CD4-positive, alpha-beta T cell treated with Interleukin-12 subunit alpha and Interleukin-12 subunit beta, for 1 hour (primary cell): ENCODE measurements at regions not wholly inside any gene's neighbourhood (a gene's known extent, or its start where the extent isn't known, plus 50 kb on each side); places are given as distances from the start of the nearest gene placed in this dataset.
"Not testable (repeated sequence)": the region's sequence is repeated elsewhere in the genome, so short reads cannot be mapped to it uniquely, and the experiment has no call there.

Experiments
- DNase-seq: peaks from one replicate; pipeline ENCODE4 v3.0.0-alpha.2; 2020

DNA sequence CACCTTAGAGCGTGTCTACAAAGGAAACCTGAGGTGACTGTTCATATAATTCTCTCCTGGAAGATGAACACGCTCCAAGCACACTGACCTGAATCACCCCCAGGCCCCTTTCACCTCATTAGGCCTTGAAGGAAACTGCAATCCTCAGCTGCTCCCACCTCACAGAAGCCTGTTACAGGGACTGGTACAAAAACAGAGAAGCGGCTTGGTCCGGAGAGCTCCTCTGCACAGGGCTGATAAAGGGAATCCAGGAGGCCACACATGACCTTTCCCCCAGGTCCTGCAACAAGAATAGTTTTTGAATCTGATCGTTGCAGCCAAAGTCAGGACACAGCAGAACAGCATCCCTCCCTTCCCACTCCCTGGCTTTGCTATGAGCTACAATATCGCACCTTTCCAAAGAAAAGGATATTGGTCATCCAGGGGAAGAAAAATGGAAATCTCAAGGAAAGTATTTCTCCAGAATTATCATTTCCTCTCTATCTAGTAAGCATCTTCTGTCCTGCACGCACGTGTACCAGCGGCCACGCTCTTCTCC is 666.7 kb downstream of the UQCRFS1 start:
- no peak for DNase-seq

GRCh38 chr19:28545397-28545796 is 667.6 kb downstream of the UQCRFS1 start:
- DNase-seq, result not testable (repeated sequence)

GRCh38 chr19:28544451-28545261 is 668.3 kb downstream of the UQCRFS1 start:
- DNase-seq, result no peak

GRCh38 chr19:28543244-28543776 is 669.6 kb downstream of the UQCRFS1 start:
- no peak for DNase-seq

DNA sequence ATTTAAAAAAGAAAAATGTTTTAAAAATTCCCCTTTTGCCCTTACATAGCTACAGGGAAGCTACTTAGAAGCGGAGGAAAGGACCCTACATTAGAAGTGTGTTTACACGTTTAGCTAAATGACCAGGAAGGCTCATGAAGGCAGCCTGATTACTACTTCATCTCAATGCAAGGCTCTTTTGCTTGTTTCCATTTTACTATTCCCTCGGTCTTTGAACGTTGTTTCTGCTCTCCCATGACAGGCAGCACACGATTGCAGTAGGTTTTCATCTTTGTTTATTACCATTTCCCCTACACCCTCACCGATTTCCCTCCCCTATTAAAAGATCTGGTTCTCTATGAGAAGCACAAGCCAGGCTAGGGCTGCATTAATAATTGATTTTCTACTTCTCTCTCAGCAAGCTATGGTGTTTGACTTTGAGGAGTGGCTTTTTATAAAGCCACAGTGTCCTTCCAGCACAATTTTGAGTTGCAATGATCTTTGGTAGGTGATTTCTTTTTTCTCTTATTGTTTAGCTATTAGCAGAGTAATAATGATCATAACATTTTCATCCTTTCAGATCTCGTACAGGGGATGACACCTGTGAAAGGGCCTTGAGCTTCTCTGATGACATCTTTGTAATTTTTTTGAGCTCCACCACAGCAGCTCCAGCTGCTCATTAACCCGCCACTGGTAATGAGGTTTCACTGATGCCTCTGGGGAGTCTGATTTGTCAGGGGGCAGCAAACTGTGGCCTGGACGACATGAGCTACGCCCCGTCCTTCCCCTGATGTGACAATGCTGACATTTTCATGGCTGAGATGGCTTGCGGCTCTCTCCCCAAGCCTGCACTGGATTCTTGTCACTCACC is 670.3 kb downstream of the UQCRFS1 start:
- no peak for DNase-seq

GRCh38 chr19:28541602-28542393 is 671.2 kb downstream of the UQCRFS1 start:
- no peak for DNase-seq

- no peak for DNase-seq
These were observed 671.9 kb downstream of the UQCRFS1 start for GRCh38 chr19:28541029-28541428.

DNA sequence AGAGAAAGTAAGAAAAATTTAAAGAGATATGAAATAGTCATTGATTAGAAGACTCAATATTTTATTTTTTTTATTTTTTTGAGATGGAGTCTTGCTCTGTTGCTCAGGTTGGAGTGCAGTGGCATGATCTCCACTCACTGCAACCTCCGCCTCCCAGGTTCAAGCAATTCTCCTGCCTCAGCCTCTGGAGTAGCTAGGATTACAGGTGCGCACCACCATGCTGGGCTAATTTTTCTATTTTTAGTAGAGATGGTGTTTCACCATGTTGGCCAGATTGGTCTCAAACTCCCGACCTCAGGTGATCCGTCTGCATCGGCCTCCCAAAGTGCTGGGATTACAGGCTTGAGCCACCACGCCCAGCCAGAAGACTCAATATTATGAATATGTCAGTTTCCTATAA is 672.6 kb downstream of the UQCRFS1 start:
- not testable (repeated sequence) for DNase-seq

- no peak for DNase-seq
These were observed 673.2 kb downstream of the UQCRFS1 start for GRCh38 chr19:28539759-28540158.

DNA sequence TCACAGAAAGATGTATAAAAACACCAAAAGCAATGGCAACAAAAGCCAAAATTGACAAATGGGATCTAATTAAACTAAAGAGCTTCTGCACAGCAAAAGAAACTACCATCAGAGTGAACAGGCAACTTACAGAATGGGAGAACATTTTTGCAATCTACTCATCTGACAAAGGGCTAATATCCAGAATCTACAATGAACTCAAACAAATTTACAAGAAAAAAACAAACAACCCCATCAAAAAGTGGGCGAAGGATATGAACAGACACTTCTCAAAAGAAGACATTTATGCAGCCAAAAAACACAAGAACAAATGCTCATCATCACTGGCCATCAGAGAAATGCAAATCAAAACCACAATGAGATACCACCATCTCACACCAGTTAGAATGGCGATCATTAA is 674.4 kb downstream of the UQCRFS1 start:
- DNase-seq, result not testable (repeated sequence)

DNA sequence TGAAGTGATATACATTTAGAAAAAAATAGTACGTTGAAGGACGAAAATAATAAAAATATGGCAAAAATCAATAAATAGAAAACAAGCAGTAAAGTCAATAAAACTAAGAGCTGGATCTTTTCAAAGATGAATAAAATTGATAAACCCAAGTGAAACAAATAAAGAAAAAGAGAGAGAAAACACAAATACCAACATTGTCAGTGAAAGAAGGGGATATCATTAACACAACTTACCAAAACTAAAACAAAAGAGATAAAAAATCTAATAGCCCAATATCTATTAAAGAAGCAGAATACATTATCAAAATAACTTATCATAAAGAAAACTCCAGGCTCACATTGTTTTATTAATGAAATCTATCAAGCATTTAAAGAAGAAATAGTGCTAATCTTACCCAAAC is 675.1 kb downstream of the UQCRFS1 start:
- DNase-seq, result no peak

DNA sequence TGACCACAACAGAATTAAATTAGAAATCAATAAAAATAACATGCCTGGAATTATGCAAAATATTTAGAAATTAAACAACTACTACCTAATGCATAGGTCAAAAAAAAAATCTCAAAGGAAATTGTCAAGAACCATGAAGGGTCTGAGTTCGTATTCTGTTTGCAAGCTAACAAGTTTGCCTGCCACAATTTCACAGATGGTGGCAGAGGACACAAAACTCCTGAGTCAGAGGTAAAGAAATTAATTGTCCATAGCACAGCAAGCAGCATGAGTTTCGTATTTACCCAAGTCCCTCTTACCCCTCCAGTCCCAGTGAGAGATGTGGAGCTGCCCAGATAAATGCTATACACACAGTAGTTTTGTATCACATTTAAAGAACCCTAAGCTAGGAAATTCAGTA is 675.9 kb downstream of the UQCRFS1 start:
- no peak for DNase-seq

DNA sequence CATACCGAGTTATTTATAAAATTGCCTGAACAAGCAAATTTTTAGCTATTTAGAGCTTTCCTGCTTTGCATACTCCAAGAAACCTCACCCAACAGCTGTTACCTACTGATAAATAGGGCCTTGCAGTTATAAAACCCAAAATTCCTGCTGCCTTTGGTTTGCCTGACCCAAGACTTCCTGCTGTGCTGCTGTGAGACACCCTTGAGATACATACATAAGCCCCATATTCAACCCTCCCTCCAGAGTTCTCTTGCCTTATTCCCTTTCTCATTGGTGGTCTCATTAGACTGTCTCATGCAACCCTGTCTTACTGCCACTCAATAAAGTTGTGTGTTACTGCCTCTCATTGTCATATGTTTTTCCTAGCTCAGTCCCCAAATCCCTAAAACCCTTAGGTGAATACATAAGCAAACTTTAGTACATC is 677.6 kb downstream of the UQCRFS1 start:
- DNase-seq, result no peak

DNA sequence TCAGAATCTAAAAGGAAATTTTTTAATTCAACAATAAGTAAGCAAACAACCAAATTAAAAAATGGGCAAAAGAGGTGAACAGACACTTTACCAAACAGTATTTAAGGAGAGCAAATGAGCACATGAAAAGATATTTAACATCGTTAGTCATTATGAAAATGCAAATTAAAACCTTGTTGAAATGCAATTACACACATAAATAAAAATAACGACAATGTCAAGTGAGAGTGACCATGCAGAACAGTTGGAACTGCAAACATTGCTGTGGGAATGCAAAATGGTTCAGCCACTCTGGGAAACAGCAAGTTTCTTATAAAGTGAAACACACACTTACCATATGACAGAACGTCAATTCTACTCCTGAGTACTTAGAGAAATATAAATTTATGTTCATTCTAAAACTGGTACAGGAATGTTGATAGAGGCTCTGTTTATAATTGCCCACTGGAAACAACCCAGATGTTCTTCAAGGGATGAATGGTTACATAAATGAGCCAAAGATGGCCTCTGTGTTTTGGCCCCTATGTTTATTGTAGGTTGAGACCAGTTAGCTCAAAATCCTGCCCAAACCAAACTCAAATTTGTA is 678.1 kb downstream of the UQCRFS1 start:
- no peak for DNase-seq

DNA sequence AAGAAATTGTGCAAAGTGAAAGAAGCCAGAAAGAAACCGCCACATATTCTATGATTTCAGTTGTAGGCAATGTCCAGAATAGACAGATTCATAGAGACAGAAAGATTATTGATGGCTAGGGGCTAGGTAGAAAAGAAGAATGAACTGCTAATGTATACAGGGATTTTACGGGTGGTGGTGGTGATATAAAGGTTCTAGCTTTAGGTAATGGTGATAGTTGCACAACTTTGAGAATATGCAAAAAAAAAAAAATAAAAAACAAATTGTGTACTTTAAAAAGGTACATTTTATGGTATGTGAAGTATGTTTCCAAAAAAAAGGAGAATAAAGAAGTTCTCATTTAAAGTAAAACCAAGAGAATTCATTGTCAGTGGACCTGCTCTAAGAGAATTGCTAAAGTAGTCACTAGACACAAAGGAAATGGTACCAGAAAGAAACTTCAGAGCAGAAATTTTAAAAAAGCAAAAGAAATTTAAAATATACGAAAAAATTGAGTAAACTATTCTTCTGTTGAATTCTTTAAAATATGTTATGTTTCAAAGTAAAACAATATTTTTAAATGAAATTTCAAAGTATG is 680.1 kb downstream of the UQCRFS1 start:
- DNase-seq, result no peak

GRCh38 chr19:28531979-28532378 is 681.0 kb downstream of the UQCRFS1 start:
- DNase-seq, result no peak

DNA sequence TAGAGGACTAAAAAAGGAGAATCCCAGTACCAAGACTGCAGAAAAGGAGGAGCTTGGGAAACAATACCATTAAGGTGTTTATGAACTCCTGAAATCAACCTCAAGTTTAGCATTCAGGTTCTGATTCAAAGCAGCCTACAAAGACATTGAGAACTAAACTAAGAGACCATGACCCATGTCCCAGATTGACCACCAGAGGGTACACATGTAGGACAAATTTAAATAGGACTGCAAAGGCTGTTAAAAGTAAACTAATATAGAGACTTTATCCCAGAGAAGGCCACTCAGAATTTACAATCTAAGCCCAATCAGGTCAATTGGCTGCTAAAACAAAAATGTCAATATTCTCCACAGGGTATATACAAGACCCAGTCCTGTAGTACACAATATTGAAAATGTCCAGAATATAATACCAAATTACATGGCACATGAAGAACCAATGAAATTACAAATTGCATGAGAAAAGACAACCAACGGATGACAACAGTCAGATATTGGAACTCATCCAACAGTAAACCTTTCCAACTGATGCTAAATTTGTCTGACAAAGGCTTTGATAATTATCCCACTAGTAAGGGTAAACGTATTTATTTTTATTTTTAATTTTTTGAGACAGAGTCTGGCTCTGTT is 682.4 kb downstream of the UQCRFS1 start:
- DNase-seq, result no peak

- no peak for DNase-seq
These were observed 686.9 kb downstream of the UQCRFS1 start for GRCh38 chr19:28526038-28526437.

GRCh38 chr19:28523619-28524018 is 689.3 kb downstream of the UQCRFS1 start:
- DNase-seq, result no peak

- DNase-seq, result no peak
These were observed 690.4 kb downstream of the UQCRFS1 start for GRCh38 chr19:28522545-28522922.
